ENCODE measurements at regions not wholly inside any gene's neighbourhood (a gene's known extent, or its start where the extent isn't known, plus 50 kb on each side); places are given as distances from the start of the nearest gene placed in this dataset.

DNA sequence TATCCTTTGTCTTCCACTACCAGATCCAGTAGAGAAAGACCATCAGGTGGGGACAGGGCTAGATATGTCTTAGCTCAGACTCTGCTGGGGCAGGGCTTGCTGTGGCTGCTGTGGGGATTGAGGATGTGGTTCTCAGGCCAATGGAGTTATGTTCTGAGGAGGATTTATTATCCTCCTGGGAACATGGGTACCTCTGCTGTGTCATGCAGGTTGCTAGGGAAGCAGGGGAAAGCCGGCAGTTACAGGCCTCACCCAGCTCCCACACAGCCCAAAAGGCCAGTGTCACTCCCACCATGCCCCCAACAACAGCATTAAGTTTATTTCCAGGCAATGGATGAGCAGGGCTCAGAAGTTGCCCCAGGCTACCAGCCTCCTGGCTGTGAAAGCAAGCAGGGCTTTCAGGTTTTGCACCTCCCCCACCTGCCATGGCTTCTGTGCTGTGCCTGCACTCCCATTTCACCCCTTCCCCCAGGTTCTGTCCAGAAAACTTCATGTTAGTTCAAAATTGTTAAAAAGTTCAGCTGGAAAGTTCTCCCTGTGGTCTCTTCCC is 879.9 kb downstream of the ARAP2 start:
- no peaks in the 10 kb centered on the region for H3K36me3 Mint-ChIP-seq (ENCODE audit: low read depth, unreplicated experiment)
- no peak overlapping the region for H3K4me3 Mint-ChIP-seq (ENCODE audit: unreplicated experiment)
- H3K4me1 Mint-ChIP-seq (ENCODE audit: unreplicated experiment): no peaks in the 10 kb centered on the region
- no peaks in the 10 kb centered on the region for H3K27me3 Mint-ChIP-seq (ENCODE audit: unreplicated experiment)
- no peaks in the 10 kb centered on the region for H3K9me3 Mint-ChIP-seq (ENCODE audit: unreplicated experiment)
- no peak for DNase-seq (ENCODE audit: low spot score)
- H3K27ac Mint-ChIP-seq (ENCODE audit: unreplicated experiment): no peak overlapping the region
- TF ChIP-seq, protein P1, sequence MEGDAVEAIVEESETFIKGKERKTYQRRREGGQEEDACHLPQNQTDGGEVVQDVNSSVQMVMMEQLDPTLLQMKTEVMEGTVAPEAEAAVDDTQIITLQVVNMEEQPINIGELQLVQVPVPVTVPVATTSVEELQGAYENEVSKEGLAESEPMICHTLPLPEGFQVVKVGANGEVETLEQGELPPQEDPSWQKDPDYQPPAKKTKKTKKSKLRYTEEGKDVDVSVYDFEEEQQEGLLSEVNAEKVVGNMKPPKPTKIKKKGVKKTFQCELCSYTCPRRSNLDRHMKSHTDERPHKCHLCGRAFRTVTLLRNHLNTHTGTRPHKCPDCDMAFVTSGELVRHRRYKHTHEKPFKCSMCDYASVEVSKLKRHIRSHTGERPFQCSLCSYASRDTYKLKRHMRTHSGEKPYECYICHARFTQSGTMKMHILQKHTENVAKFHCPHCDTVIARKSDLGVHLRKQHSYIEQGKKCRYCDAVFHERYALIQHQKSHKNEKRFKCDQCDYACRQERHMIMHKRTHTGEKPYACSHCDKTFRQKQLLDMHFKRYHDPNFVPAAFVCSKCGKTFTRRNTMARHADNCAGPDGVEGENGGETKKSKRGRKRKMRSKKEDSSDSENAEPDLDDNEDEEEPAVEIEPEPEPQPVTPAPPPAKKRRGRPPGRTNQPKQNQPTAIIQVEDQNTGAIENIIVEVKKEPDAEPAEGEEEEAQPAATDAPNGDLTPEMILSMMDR (IDR thresholded peaks at IDR 0.05; ENCODE audit: unreplicated experiment): no peak

DNA sequence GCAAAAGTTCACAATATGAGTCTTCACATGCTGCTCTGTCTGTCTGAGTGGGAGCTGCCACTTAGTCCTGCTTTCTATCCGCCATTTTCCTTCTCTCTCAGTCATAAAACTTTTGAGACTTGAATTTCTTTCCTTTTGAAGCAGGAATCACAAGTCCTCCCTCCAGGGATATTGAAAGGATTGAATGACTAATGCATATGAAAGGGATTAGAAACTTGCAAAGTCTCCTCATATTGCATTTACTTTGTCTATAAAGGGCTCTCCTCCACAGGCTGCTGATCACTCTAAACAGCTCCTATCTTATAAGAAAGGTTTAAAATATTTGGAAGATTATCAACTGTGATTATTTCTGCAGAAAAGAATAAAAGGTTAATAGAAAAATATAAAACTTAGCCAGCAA is 879.1 kb downstream of the ARAP2 start:
- H3K27ac Mint-ChIP-seq (ENCODE audit: unreplicated experiment): no peak overlapping the region
- H3K4me3 Mint-ChIP-seq (ENCODE audit: unreplicated experiment): no peak overlapping the region
- no peaks in the 10 kb centered on the region for H3K4me1 Mint-ChIP-seq (ENCODE audit: unreplicated experiment)

DNA sequence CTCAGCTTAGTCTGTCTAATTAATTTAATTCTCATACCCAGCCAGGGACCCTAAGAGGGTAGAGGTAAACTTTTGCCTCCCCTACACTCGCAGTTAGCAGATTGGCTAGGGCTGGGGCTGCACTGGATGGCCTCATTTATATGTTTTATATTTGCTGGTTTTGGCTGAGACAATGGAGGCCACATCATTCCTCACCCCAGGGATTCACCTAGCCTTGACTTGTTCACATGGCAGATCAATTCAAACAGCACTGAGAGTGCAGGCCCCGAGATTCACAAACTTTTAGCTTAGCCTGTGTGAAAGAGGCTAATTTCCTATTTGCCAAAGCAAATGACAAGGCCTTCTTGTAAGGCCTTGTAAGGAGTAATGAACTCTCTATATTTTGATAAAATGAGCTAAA is 844.4 kb downstream of the ARAP2 start:
- Mint-ChIP-seq H3K27me3 (ENCODE audit: unreplicated experiment) (no peaks in the 10 kb centered on the region), H3K9me3 (ENCODE audit: unreplicated experiment) (no peaks in the 10 kb centered on the region), H3K27ac (ENCODE audit: unreplicated experiment) (no peak overlapping the region), H3K36me3 (ENCODE audit: low read depth, unreplicated experiment) (no peaks in the 10 kb centered on the region), H3K4me3 (ENCODE audit: unreplicated experiment) (no peak overlapping the region), H3K4me1 (ENCODE audit: unreplicated experiment) (no peaks in the 10 kb centered on the region)
- no peak for DNase-seq (ENCODE audit: low spot score)
- TF ChIP-seq, protein P1 (IDR thresholded peaks at IDR 0.05; ENCODE audit: unreplicated experiment): no peak

More for the DNA sequence above, 879.1 kb downstream of the ARAP2 start:
- Mint-ChIP-seq H3K27me3 (ENCODE audit: unreplicated experiment) (no peaks in the 10 kb centered on the region), H3K9me3 (ENCODE audit: unreplicated experiment) (no peaks in the 10 kb centered on the region), H3K36me3 (ENCODE audit: low read depth, unreplicated experiment) (no peaks in the 10 kb centered on the region)
- DNase-seq (ENCODE audit: low spot score): no peak
- TF ChIP-seq, protein P1 (IDR thresholded peaks at IDR 0.05; ENCODE audit: unreplicated experiment): no peak

DNA sequence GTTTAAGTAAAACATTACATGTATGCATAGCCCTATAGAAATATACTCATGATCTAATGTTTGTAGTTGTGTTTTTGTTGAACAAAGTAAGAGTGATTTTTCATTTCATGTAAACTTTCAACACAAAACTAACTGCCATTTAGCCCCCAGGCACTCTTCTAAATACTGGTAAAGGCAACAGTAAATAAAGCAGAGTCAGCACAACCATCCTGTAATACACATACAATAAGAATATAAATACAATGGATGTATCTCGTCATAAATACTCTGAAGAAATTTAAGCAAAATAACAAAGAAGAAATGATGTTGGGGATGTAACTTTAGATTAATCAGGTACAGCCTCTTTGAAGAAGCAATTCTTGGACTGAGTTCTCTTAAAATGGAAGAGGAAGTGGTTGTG is 821.2 kb downstream of the ARAP2 start:
- no peak overlapping the region for H3K4me3 Mint-ChIP-seq (ENCODE audit: unreplicated experiment)
- TF ChIP-seq, protein P1 (IDR thresholded peaks at IDR 0.05; ENCODE audit: unreplicated experiment): no peak
- H3K9me3 Mint-ChIP-seq (ENCODE audit: unreplicated experiment): no peaks in the 10 kb centered on the region
- no peaks in the 10 kb centered on the region for H3K36me3 Mint-ChIP-seq (ENCODE audit: low read depth, unreplicated experiment)
- no peak for DNase-seq (ENCODE audit: low spot score)
- no peaks in the 10 kb centered on the region for H3K27me3 Mint-ChIP-seq (ENCODE audit: unreplicated experiment)
- no peaks in the 10 kb centered on the region for H3K4me1 Mint-ChIP-seq (ENCODE audit: unreplicated experiment)
- H3K27ac Mint-ChIP-seq (ENCODE audit: unreplicated experiment): no peak overlapping the region

DNA sequence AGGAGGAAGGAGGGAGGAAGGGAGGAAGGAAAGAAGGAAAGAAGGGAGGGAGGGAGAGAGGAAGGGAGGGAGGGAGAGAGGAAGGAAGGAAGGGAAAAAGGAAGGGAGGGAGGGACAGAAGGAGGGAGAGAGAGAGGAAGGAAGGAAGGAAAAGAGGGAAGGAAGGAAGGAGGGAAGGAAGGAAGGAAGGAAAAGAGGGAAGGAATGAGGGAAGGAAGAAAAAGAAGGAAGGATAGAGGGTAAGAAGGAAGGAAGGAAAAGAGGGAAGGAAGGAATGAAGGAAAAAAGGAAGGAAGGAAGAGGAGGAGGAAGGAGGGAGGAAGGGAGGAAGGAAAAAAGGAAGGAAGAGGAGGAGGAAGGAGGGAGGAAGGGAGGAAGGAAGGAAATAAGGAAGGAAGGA is 796.8 kb downstream of the ARAP2 start:
- DNase-seq (ENCODE audit: low spot score): no peak
- Mint-ChIP-seq H3K4me1 (ENCODE audit: unreplicated experiment) (no peaks in the 10 kb centered on the region), H3K27ac (ENCODE audit: unreplicated experiment) (no peak overlapping the region), H3K9me3 (ENCODE audit: unreplicated experiment) (peaks cover 5% of the 10 kb centered on the region), H3K36me3 (ENCODE audit: low read depth, unreplicated experiment) (no peaks in the 10 kb centered on the region), H3K4me3 (ENCODE audit: unreplicated experiment) (no peak overlapping the region), H3K27me3 (ENCODE audit: unreplicated experiment) (no peaks in the 10 kb centered on the region)
- TF ChIP-seq, protein P1 (IDR thresholded peaks at IDR 0.05; ENCODE audit: unreplicated experiment): no peak

Measured in endothelial cell (in vitro differentiated cells).